Body of pancreas (tissue), 4 donors: ENCODE measurements at regions not wholly inside any gene's neighbourhood (a gene's known extent, or its start where the extent isn't known, plus 50 kb on each side); places are given as distances from the start of the nearest gene placed in this dataset.

Experiments
- ATAC-seq: fragments of 150-250 bp; one replicate; pipeline ENCODE4 v1.9.1; 2016
- DNase-seq, 4 donors: peaks; one replicate each; pipeline ENCODE4 v3.0.0-alpha.2; 2019
- H3K27ac ChIP-seq, 4 donors: fragments of 200-600 bp; sonication (generic); 1 replicate in 3 of 4; 2 replicates in 1 of 4; pipeline versions ENCODE4 v1.5.1 to v1.6.1; 2016 to 2019; ENCODE audit warnings: mild to moderate bottlenecking in 1 of 4, mixed read lengths in 1 of 4, moderate library complexity in 1 of 4
- H3K27me3 ChIP-seq, 2 donors: fragments of 200-600 bp; sonication (generic); one replicate each; pipeline ENCODE4 v1.6.0; 2016; ENCODE audit warnings: mild to moderate bottlenecking in 1 of 2
- H3K36me3 ChIP-seq, 2 donors: fragments of 200-600 bp; sonication (generic); replicated peaks in 1 of 2; 2 replicates each; pipeline ENCODE4 v1.5.1; 2016; ENCODE audit warnings: low read depth in 2 of 2; ENCODE audit not compliant: insufficient read depth in 1 of 2
- H3K4me1 ChIP-seq: fragments of 200-600 bp; sonication (generic); one replicate; pipeline ENCODE4 v1.6.0; 2016
- H3K4me3 ChIP-seq, 2 donors: fragments of 200-600 bp; sonication (generic); 1 replicate in 1 of 2; 2 replicates in 1 of 2; pipeline ENCODE4 v1.5.1; 2016 to 2019
- H3K9me3 ChIP-seq, 3 donors: fragments of 200-600 bp; sonication (generic); 1 replicate in 2 of 3; 2 replicates in 1 of 3; pipeline ENCODE4 v1.5.1; 2016
- CTCF ChIP-seq, 7 experiments: fragments of 450-650 bp in 4 of 7; fragments of 200-600 bp in 3 of 7; sonication (generic) in 3 of 7; IDR thresholded peaks; one replicate each; pipeline ENCODE4 v1.5.1; 2016 to 2019; ENCODE audit warnings: antibody characterized with exemption in 7 of 7
- POLR2A ChIP-seq, 3 donors: fragments of 450-650 bp; IDR thresholded peaks; one replicate each; pipeline ENCODE4 v1.6.1; 2016; ENCODE audit warnings: antibody characterized with exemption in 3 of 3, mild to moderate bottlenecking in 2 of 3
- WGBS, 2 donors: methylation state at CpG; one replicate each; pipeline ENCODE4 v1.1.5; 2017; 5-methylcytosine and 5-hydroxymethylcytosine counted together
- intact Hi-C: fragments of 100-400 bp; cut with DNase I; formaldehyde crosslinking; loops from one replicate; pipeline ENCODE4 v1.15.1; 2023

- no peak overlapping the region for H3K4me3 ChIP-seq
- TF ChIP-seq CTCF (IDR thresholded peaks at IDR 0.05) (no peak), POLR2A (IDR thresholded peaks at IDR 0.05) (no peak)
- 51% methylated on average over 3 of the region's 3 CpGs for WGBS, 2 donors
- H3K27ac ChIP-seq: no peak overlapping the region
- DNase-seq: no peak
- intact Hi-C loops: loop anchor here (10.0 kb wide), 1 partner anchor 58 kb away; no protein-coding TSS in a partner anchor
- H3K4me1 ChIP-seq: no peaks in the 10 kb centered on the region
- no peaks in the 10 kb centered on the region for H3K36me3 ChIP-seq
- no peaks in the 10 kb centered on the region for H3K27me3 ChIP-seq
- ATAC-seq: no peak
- no peaks in the 10 kb centered on the region for H3K9me3 ChIP-seq
These were observed 78.7 kb upstream of the ARID5B start for GRCh38 chr10:61822781-61823230.

- no peaks in the 10 kb centered on the region for H3K9me3 ChIP-seq
- no peaks in the 10 kb centered on the region for H3K4me1 ChIP-seq
- ATAC-seq (no peak), DNase-seq (no peak)
- intact Hi-C loops: loop anchor here (10.0 kb wide), 1 partner anchor 60 kb away; no protein-coding TSS in a partner anchor
- WGBS, 2 donors: 71 to 72% methylated on average over 5 of the region's 5 CpGs
- no peaks in the 10 kb centered on the region for H3K27me3 ChIP-seq
- no peaks in the 10 kb centered on the region for H3K36me3 ChIP-seq
- no peak overlapping the region for H3K4me3 ChIP-seq
- TF ChIP-seq POLR2A (IDR thresholded peaks at IDR 0.05) (no peak), CTCF (IDR thresholded peaks at IDR 0.05) (no peak)
- no peak overlapping the region for H3K27ac ChIP-seq
These were observed 76.5 kb upstream of the ARID5B start for GRCh38 chr10:61825001-61825400.

GRCh38 chr10:61825628-61826027 lies 75.9 kb upstream of the ARID5B start:
- TF ChIP-seq CTCF (IDR thresholded peaks at IDR 0.05): no peak
- no peak for TF ChIP-seq POLR2A (IDR thresholded peaks at IDR 0.05)
- ATAC-seq (no peak), DNase-seq (no peak)
- intact Hi-C loops: loop anchor here (10.0 kb wide), 1 partner anchor 61 kb away; no protein-coding TSS in a partner anchor
- WGBS, 2 donors: 57 to 65% methylated on average over 4 of the region's 4 CpGs
- no peaks in the 10 kb centered on the region for H3K36me3 ChIP-seq
- H3K27me3 ChIP-seq: no peaks in the 10 kb centered on the region
- no peak overlapping the region for H3K4me3 ChIP-seq
- H3K27ac ChIP-seq: no peak overlapping the region
- H3K9me3 ChIP-seq: no peaks in the 10 kb centered on the region
- no peaks in the 10 kb centered on the region for H3K4me1 ChIP-seq

- H3K4me1 ChIP-seq: no peaks in the 10 kb centered on the region
- H3K4me3 ChIP-seq: no peak overlapping the region
- intact Hi-C loops: loop anchor here (10.0 kb wide), 1 partner anchor 63 kb away; no protein-coding TSS in a partner anchor
- WGBS, 2 donors: 86 to 91% methylated on average over 1 of the region's 1 CpG
- H3K27me3 ChIP-seq: no peaks in the 10 kb centered on the region
- no peak for ATAC-seq
- DNase-seq: no peak
- TF ChIP-seq CTCF (IDR thresholded peaks at IDR 0.05) (no peak), POLR2A (IDR thresholded peaks at IDR 0.05) (no peak)
- no peaks in the 10 kb centered on the region for H3K36me3 ChIP-seq
- no peaks in the 10 kb centered on the region for H3K9me3 ChIP-seq
- no peak overlapping the region for H3K27ac ChIP-seq
These were observed 73.5 kb upstream of the ARID5B start for GRCh38 chr10:61828034-61828433.

- H3K27me3 ChIP-seq: no peaks in the 10 kb centered on the region
- H3K36me3 ChIP-seq: no peaks in the 10 kb centered on the region
- TF ChIP-seq CTCF (IDR thresholded peaks at IDR 0.05) (no peak), POLR2A (IDR thresholded peaks at IDR 0.05) (no peak)
- ATAC-seq (no peak), DNase-seq (no peak)
- H3K27ac ChIP-seq: no peak overlapping the region
- no peaks in the 10 kb centered on the region for H3K4me1 ChIP-seq
- intact Hi-C loops: loop anchor here (10.0 kb wide), 1 partner anchor 64 kb away; no protein-coding TSS in a partner anchor
- no peak overlapping the region for H3K4me3 ChIP-seq
- no peaks in the 10 kb centered on the region for H3K9me3 ChIP-seq
- 82 to 83% methylated on average over 3 of the region's 3 CpGs for WGBS, 2 donors
These were observed 72.7 kb upstream of the ARID5B start for GRCh38 chr10:61828788-61829187.
